Natural killer cell (primary cell): ENCODE measurements at regions not wholly inside any gene's neighbourhood (a gene's known extent, or its start where the extent isn't known, plus 50 kb on each side); places are given as distances from the start of the nearest gene placed in this dataset.

Source experiments
- ATAC-seq, 3 donors: fragments of 150-1000 bp in 2 of 3; fragments of 200-7000 bp in 1 of 3; cut with Tn5 transposase; 1 replicate in 1 of 3; 2 replicates in 2 of 3; pipeline ENCODE4 v1.10.0; 2021; ENCODE audit warnings: mild to moderate bottlenecking in 2 of 3, moderate library complexity in 2 of 3
- DNase-seq, 2 donors: peaks; one replicate each; pipeline versions ENCODE4 v3.0.0 to v3.0.0-alpha.2; 2013 to 2021; ENCODE audit warnings: mixed read lengths in 1 of 2
- H3K27ac ChIP-seq: one replicate; pipeline ENCODE4 v1.5.1; 2013; ENCODE audit warnings: mild to moderate bottlenecking, low read length
- H3K27me3 ChIP-seq: one replicate; pipeline ENCODE4 v1.6.1; 2013; ENCODE audit warnings: low read length; ENCODE audit not compliant: control insufficient read depth, insufficient read depth
- H3K36me3 ChIP-seq: one replicate; pipeline ENCODE4 v1.6.1; 2013; ENCODE audit warnings: low read length; ENCODE audit not compliant: control insufficient read depth, insufficient read depth
- H3K4me1 ChIP-seq: one replicate; pipeline ENCODE4 v1.6.1; 2013; ENCODE audit warnings: low read length; ENCODE audit not compliant: control insufficient read depth, insufficient read depth
- H3K4me3 ChIP-seq: one replicate; pipeline ENCODE4 v1.5.1; 2013; ENCODE audit warnings: low read length
- H3K9me3 ChIP-seq: one replicate; pipeline ENCODE4 v1.6.1; 2013; ENCODE audit warnings: low read length; ENCODE audit not compliant: control insufficient read depth, insufficient read depth
- H3K27ac Mint-ChIP-seq, 2 donors: one replicate each; pipeline ENCODE4 v1.8.0; 2022; ENCODE audit warnings: mild to moderate bottlenecking in 2 of 2, mixed read lengths in 2 of 2, moderate library complexity in 1 of 2
- H3K27me3 Mint-ChIP-seq, 2 donors: one replicate each; pipeline ENCODE4 v1.8.0; 2022; ENCODE audit warnings: low read depth in 2 of 2, mixed read lengths in 2 of 2
- H3K36me3 Mint-ChIP-seq: one replicate; pipeline ENCODE4 v1.8.0; 2022; ENCODE audit warnings: mixed read lengths
- H3K4me1 Mint-ChIP-seq, 2 donors: one replicate each; pipeline ENCODE4 v1.8.0; 2022; ENCODE audit warnings: mixed read lengths in 2 of 2
- H3K4me3 Mint-ChIP-seq: one replicate; pipeline ENCODE4 v1.8.0; 2022; ENCODE audit warnings: mild to moderate bottlenecking, moderate library complexity, mixed read lengths
- H3K9me3 Mint-ChIP-seq, 2 donors: one replicate each; pipeline ENCODE4 v1.8.0; 2022; ENCODE audit warnings: mixed read lengths in 2 of 2
- WGBS: methylation state at CpG from one replicate; pipeline ENCODE4 v1.1.7; 2013; ENCODE audit warnings: missing lambda C conversion rate; ENCODE audit not compliant: insufficient coverage; 5-methylcytosine and 5-hydroxymethylcytosine counted together
- intact Hi-C: fragments of 100-400 bp; cut with micrococcal nuclease; formaldehyde crosslinking; loops from one replicate; pipeline ENCODE4 v1.14.2; 2022
- TF ChIP-seq, protein P1 (sequence below): fragments of 200-600 bp; IDR thresholded peaks from one replicate; pipeline ENCODE4 v1.8.0; 2022; ENCODE audit warnings: antibody characterized with exemption

DNA sequence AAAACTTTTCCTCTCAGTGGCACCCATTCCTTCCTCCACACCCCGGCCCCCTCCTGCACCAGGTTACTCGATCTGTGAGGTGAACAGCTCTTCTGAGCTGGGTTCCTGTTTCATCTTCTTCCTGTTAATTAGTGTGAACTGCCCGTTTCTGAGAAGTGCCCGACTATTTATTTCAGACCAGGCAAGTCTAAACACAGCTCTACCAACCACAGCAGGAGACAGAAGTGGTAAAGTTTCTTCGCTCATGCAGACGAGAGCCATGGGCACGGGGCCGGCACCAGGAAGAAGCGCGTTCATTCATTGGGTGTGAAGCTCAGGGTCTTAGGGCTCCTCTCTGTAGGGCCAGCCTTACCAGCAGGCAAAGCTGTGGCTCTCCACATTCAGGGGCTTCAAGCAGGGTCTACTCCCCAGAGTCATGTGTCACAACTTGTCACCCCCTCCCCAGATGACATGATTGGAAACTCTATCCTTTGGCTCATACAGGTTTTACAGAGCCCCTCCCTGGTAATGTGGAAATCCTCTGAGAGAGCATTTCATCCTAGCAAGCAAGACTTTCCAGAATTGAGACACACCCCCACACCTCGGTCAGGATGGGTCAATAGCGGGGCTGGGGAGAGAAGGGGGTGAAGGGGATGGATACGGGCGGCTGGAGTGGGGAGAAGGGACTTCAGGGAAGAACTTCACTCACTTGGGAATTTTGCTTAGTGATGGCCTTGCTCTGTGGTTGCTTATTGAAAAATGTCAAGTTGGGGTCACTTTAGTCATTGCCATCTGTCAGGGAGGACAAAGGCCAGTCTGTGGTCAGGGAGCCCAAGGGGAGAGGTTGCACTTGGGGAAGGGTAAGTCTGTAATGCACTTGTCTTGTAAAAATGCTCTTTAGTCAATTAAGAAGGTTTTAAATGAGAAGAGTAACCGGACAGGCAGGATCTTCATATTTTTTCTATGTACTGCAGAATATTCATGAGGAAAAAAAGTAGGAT lies 121.6 kb upstream of the TRIM2 start:
- Mint-ChIP-seq H3K36me3 (no peaks in the 10 kb centered on the region), H3K27ac (peak overlapping the region in 1 of 2 donors; percentile 49), H3K27me3 (peaks cover 8 to 9% of the 10 kb centered on the region in 2 donors), H3K9me3 (no peaks in the 10 kb centered on the region), H3K4me1 (peaks cover 32 to 34% of the 10 kb centered on the region in 2 donors), H3K4me3 (peak overlapping the region; percentile 78)
- ATAC-seq (peak in 2 of 3 donors; percentile 44 to 47), DNase-seq (no peak)
- Histone ChIP-seq H3K4me1 (peaks cover 45% of the 10 kb centered on the region), H3K27me3 (no peaks in the 10 kb centered on the region), H3K27ac (peak overlapping the region; percentile 12), H3K4me3 (no peak overlapping the region), H3K9me3 (no peaks in the 10 kb centered on the region), H3K36me3 (no peaks in the 10 kb centered on the region)
- intact Hi-C loops, result loop anchor here (1.0 kb wide), 2 partner anchors 46 to 561 kb away; no protein-coding TSS in a partner anchor
- TF ChIP-seq, protein P1, sequence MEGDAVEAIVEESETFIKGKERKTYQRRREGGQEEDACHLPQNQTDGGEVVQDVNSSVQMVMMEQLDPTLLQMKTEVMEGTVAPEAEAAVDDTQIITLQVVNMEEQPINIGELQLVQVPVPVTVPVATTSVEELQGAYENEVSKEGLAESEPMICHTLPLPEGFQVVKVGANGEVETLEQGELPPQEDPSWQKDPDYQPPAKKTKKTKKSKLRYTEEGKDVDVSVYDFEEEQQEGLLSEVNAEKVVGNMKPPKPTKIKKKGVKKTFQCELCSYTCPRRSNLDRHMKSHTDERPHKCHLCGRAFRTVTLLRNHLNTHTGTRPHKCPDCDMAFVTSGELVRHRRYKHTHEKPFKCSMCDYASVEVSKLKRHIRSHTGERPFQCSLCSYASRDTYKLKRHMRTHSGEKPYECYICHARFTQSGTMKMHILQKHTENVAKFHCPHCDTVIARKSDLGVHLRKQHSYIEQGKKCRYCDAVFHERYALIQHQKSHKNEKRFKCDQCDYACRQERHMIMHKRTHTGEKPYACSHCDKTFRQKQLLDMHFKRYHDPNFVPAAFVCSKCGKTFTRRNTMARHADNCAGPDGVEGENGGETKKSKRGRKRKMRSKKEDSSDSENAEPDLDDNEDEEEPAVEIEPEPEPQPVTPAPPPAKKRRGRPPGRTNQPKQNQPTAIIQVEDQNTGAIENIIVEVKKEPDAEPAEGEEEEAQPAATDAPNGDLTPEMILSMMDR, result no peak
- WGBS, result 38% methylated on average over 14 of the region's 15 CpGs

DNA sequence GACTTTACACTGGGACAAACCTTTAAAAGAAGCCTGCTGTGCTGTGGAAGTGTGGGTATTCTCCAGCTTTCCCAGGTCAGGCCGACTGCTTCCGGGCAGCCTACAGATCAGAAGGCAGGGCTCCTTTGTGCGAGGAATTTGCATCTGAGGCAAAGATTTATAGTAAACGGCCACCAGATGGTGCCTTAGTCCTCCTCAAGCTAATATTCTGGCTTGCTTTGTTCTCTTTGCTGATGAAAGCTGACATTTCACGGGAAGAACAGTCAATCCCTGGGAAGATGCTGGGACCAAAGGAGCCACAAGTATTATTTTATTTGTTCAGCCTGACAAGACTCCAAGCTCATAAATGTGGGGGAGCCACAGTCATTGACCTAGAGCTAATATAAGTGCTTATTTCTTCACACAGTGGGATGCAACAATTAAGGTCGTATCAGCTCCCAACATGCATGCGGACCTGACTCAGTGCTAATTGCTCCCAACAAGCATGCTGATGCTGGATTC lies 120.7 kb upstream of the TRIM2 start:
- peaks cover 45% of the 10 kb centered on the region for H3K4me1 ChIP-seq
- H3K27me3 ChIP-seq, result no peaks in the 10 kb centered on the region
- no peaks in the 10 kb centered on the region for H3K9me3 ChIP-seq
- no peaks in the 10 kb centered on the region for H3K36me3 Mint-ChIP-seq
- no peak overlapping the region for H3K27ac Mint-ChIP-seq
- intact Hi-C loops, result loop anchor here (1.0 kb wide), 2 partner anchors 45 to 560 kb away; no protein-coding TSS in a partner anchor
- no peaks in the 10 kb centered on the region for H3K9me3 Mint-ChIP-seq
- peak in 2 of 3 donors; percentile 63 to 66 for ATAC-seq
- H3K27ac ChIP-seq, result no peak overlapping the region
- peak overlapping the region; percentile 78 for H3K4me3 Mint-ChIP-seq
- peak in 1 of 2 donors; percentile 84 for DNase-seq
- H3K36me3 ChIP-seq, result no peaks in the 10 kb centered on the region
- H3K4me3 ChIP-seq, result no peak overlapping the region
- TF ChIP-seq, protein P1, result peak; percentile 73
- WGBS, result 28% methylated on average over 7 of the region's 7 CpGs
- H3K27me3 Mint-ChIP-seq, result peaks cover 8 to 9% of the 10 kb centered on the region in 2 donors
- H3K4me1 Mint-ChIP-seq, result peaks cover 32 to 34% of the 10 kb centered on the region in 2 donors

DNA sequence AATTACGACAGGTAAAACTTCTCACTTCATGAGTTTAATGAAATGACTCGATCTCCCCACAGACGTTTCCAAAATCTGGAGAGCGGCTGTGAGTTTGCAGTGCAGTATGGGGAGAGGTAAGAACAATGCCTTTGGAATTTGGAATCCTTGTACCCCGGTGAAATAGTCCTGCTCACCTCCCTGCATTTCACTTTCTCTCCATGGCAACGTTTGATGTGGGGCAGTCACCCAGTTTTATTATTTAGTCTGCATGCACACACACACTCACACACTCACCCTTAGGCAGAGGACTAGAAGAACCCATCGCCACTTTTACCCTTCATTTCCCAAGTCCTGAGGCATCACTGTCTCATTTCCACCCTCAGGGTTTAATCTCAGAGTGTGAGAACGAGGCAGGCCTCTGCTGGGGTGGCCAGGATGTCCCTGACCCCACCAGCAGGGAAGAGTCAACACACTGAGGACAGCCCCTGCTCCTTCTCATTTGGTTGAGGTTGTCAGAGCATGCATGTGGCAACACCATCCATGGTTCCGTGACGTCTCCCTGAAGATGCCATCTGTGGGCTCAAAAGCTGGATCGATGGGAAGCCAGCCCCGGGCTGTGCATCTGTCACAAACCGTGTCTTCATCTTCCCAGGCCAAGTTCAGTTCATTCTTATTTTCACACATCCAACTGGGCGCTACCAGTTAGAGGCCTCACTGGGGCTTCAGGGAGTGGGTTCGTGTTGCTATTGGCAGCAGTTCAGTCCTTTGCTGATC lies 119.8 kb upstream of the TRIM2 start:
- no peak for DNase-seq
- Histone ChIP-seq H3K9me3 (no peaks in the 10 kb centered on the region), H3K4me1 (peaks cover 45% of the 10 kb centered on the region), H3K27ac (no peak overlapping the region), H3K4me3 (no peak overlapping the region), H3K27me3 (no peaks in the 10 kb centered on the region), H3K36me3 (no peaks in the 10 kb centered on the region)
- Mint-ChIP-seq H3K4me3 (no peak overlapping the region), H3K4me1 (peaks cover 32 to 34% of the 10 kb centered on the region in 2 donors), H3K9me3 (no peaks in the 10 kb centered on the region), H3K36me3 (no peaks in the 10 kb centered on the region), H3K27ac (no peak overlapping the region), H3K27me3 (peaks cover 8 to 9% of the 10 kb centered on the region in 2 donors)
- ATAC-seq, result no peak
- WGBS, result 89% methylated on average over 15 of the region's 15 CpGs
- TF ChIP-seq, protein P1, result no peak
- intact Hi-C loops, result no loop called here
